GM23338 (cell line): ENCODE measurements at regions not wholly inside any gene's neighbourhood (a gene's known extent, or its start where the extent isn't known, plus 50 kb on each side); places are given as distances from the start of the nearest gene placed in this dataset.
"Not testable (repeated sequence)": the region's sequence is repeated elsewhere in the genome, so short reads cannot be mapped to it uniquely, and the experiment has no call there.

Experiments
- CREB1 ChIP-seq: fragments of 250-450 bp; sonication (Bioruptor Pico); IDR thresholded peaks from 2 replicates; pipeline ENCODE4 v1.5.0; 2020; ENCODE audit warnings: low read depth, mild to moderate bottlenecking, moderate library complexity
- ETS1 ChIP-seq: IDR thresholded peaks from 2 replicates; pipeline ENCODE4 v1.6.1; 2016; ENCODE audit warnings: antibody characterized with exemption
- EZH2 ChIP-seq: fragments of 200-600 bp; sonication (generic); IDR thresholded peaks from one replicate; pipeline ENCODE4 v1.8.0; 2017; ENCODE audit warnings: antibody characterized with exemption, mild to moderate bottlenecking, low read depth; ENCODE audit not compliant: unreplicated experiment
- EZH2phosphoT487 ChIP-seq: fragments of 200-600 bp; sonication (generic); IDR thresholded peaks from one replicate; pipeline ENCODE4 v1.8.1; 2018; ENCODE audit warnings: antibody characterized with exemption; ENCODE audit not compliant: unreplicated experiment
- JUNB ChIP-seq: IDR thresholded peaks from one replicate; pipeline ENCODE4 v1.6.1; 2016; ENCODE audit warnings: antibody characterized with exemption; ENCODE audit not compliant: unreplicated experiment
- POLR2AphosphoS5 ChIP-seq: IDR thresholded peaks from 2 replicates; pipeline ENCODE4 v1.6.1; 2016; ENCODE audit warnings: antibody characterized with exemption, low read depth
- STAT1 ChIP-seq: IDR thresholded peaks from one replicate; pipeline ENCODE4 v1.6.1; 2016; ENCODE audit warnings: antibody characterized with exemption; ENCODE audit not compliant: unreplicated experiment
- ZNF114 ChIP-seq: fragments of 250-450 bp; sonication (Bioruptor Pico); IDR thresholded peaks from 2 replicates; pipeline ENCODE4 v1.5.0; 2020; ENCODE audit warnings: mild to moderate bottlenecking, moderate library complexity
- TF ChIP-seq, protein P1 (sequence below), 2 experiments: fragments of 200-600 bp in 1 of 2; sonication (generic) in 1 of 2; conservative IDR thresholded peaks; 2 replicates each; pipeline versions ENCODE4 v1.5.1 to v1.6.1; 2016 to 2017; ENCODE audit warnings: antibody characterized with exemption in 2 of 2, low read depth in 2 of 2, mild to moderate bottlenecking in 2 of 2, moderate library complexity in 1 of 2
- TF ChIP-seq, protein P2 (sequence below): IDR thresholded peaks from one replicate; pipeline ENCODE4 v1.6.1; 2018; ENCODE audit warnings: antibody characterized with exemption; ENCODE audit not compliant: unreplicated experiment

DNA sequence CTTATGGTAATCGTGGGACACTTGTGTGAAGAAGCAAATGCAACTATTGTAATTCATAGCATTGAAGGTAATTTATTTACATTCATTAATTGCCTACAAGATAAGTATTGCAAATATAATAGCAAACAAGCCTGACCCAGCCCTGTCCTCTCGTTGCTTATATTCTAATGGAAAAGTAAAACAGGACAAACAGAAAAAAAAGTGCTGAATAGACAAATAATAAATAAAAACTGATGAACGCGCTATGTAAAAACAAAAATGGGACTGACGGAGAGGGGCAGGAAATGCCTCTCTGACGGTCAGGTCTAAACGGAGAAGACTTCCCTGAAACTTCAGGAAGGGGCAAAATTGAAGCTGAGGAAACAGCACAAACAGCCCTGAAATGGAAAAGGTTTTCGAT, 284.9 kb upstream of the FRG1 start:
- TF ChIP-seq, protein P1, sequence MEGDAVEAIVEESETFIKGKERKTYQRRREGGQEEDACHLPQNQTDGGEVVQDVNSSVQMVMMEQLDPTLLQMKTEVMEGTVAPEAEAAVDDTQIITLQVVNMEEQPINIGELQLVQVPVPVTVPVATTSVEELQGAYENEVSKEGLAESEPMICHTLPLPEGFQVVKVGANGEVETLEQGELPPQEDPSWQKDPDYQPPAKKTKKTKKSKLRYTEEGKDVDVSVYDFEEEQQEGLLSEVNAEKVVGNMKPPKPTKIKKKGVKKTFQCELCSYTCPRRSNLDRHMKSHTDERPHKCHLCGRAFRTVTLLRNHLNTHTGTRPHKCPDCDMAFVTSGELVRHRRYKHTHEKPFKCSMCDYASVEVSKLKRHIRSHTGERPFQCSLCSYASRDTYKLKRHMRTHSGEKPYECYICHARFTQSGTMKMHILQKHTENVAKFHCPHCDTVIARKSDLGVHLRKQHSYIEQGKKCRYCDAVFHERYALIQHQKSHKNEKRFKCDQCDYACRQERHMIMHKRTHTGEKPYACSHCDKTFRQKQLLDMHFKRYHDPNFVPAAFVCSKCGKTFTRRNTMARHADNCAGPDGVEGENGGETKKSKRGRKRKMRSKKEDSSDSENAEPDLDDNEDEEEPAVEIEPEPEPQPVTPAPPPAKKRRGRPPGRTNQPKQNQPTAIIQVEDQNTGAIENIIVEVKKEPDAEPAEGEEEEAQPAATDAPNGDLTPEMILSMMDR (conservative IDR thresholded peaks at IDR 0.05; ENCODE audit: low read depth in 2 of 2), result not testable (repeated sequence)
- TF ChIP-seq EZH2phosphoT487; EZH2; ZNF114 (CRISPR knock-in tag); CREB1; ETS1; JUNB; POLR2AphosphoS5; STAT1: not testable (repeated sequence)
- TF ChIP-seq, protein P2, sequence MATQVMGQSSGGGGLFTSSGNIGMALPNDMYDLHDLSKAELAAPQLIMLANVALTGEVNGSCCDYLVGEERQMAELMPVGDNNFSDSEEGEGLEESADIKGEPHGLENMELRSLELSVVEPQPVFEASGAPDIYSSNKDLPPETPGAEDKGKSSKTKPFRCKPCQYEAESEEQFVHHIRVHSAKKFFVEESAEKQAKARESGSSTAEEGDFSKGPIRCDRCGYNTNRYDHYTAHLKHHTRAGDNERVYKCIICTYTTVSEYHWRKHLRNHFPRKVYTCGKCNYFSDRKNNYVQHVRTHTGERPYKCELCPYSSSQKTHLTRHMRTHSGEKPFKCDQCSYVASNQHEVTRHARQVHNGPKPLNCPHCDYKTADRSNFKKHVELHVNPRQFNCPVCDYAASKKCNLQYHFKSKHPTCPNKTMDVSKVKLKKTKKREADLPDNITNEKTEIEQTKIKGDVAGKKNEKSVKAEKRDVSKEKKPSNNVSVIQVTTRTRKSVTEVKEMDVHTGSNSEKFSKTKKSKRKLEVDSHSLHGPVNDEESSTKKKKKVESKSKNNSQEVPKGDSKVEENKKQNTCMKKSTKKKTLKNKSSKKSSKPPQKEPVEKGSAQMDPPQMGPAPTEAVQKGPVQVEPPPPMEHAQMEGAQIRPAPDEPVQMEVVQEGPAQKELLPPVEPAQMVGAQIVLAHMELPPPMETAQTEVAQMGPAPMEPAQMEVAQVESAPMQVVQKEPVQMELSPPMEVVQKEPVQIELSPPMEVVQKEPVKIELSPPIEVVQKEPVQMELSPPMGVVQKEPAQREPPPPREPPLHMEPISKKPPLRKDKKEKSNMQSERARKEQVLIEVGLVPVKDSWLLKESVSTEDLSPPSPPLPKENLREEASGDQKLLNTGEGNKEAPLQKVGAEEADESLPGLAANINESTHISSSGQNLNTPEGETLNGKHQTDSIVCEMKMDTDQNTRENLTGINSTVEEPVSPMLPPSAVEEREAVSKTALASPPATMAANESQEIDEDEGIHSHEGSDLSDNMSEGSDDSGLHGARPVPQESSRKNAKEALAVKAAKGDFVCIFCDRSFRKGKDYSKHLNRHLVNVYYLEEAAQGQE, result not testable (repeated sequence)
